ENCODE measurements at regions not wholly inside any gene's neighbourhood (a gene's known extent, or its start where the extent isn't known, plus 50 kb on each side); places are given as distances from the start of the nearest gene placed in this dataset.

- DNase-seq (no peak), ATAC-seq (no peak)
- Histone ChIP-seq H3K4me3 (no peak overlapping the region), H3K36me3 (ENCODE audit: low read depth) (no peaks in the 10 kb centered on the region), H3K9me3 (no peaks in the 10 kb centered on the region), H3K4me1 (ENCODE audit: low read depth) (no peaks in the 10 kb centered on the region)
- no peak for TF ChIP-seq CTCF (IDR thresholded peaks at IDR 0.05)
- intact Hi-C loops (cut with DNase I, micrococcal nuclease): no loop called here
These were observed 132.1 kb upstream of the SPACA7 start for GRCh38 chr13:112244061-112244460.

GRCh38 chr13:112244495-112245177, 131.5 kb upstream of the SPACA7 start:
- Histone ChIP-seq H3K4me3 (no peak overlapping the region), H3K9me3 (no peaks in the 10 kb centered on the region), H3K36me3 (ENCODE audit: low read depth) (no peaks in the 10 kb centered on the region), H3K4me1 (ENCODE audit: low read depth) (no peaks in the 10 kb centered on the region)
- ATAC-seq: no peak
- no peak for DNase-seq
- intact Hi-C loops (cut with DNase I, micrococcal nuclease): no loop called here
- TF ChIP-seq CTCF (IDR thresholded peaks at IDR 0.05): no peak

GRCh38 chr13:112245179-112245724, 130.9 kb upstream of the SPACA7 start:
- Histone ChIP-seq H3K9me3 (no peaks in the 10 kb centered on the region), H3K4me1 (ENCODE audit: low read depth) (no peaks in the 10 kb centered on the region), H3K36me3 (ENCODE audit: low read depth) (no peaks in the 10 kb centered on the region), H3K4me3 (no peak overlapping the region)
- intact Hi-C loops (cut with DNase I, micrococcal nuclease): no loop called here
- TF ChIP-seq CTCF (IDR thresholded peaks at IDR 0.05): no peak
- ATAC-seq: no peak
- DNase-seq: no peak

- intact Hi-C loops (cut with DNase I, micrococcal nuclease): no loop called here
- no peak for TF ChIP-seq CTCF (IDR thresholded peaks at IDR 0.05)
- DNase-seq (no peak), ATAC-seq (no peak)
- Histone ChIP-seq H3K36me3 (ENCODE audit: low read depth) (no peaks in the 10 kb centered on the region), H3K9me3 (no peaks in the 10 kb centered on the region), H3K4me3 (no peak overlapping the region), H3K4me1 (ENCODE audit: low read depth) (no peaks in the 10 kb centered on the region)
These were observed 130.2 kb upstream of the SPACA7 start for GRCh38 chr13:112245989-112246388.

GRCh38 chr13:112246731-112247470, 129.3 kb upstream of the SPACA7 start:
- Histone ChIP-seq H3K4me3 (no peak overlapping the region), H3K4me1 (ENCODE audit: low read depth) (no peaks in the 10 kb centered on the region), H3K9me3 (no peaks in the 10 kb centered on the region), H3K36me3 (ENCODE audit: low read depth) (no peaks in the 10 kb centered on the region)
- DNase-seq (no peak), ATAC-seq (no peak)
- intact Hi-C loops (cut with DNase I, micrococcal nuclease): no loop called here
- TF ChIP-seq CTCF (IDR thresholded peaks at IDR 0.05): no peak
